CD14-positive monocyte (primary cell): ENCODE measurements at regions not wholly inside any gene's neighbourhood (a gene's known extent, or its start where the extent isn't known, plus 50 kb on each side); places are given as distances from the start of the nearest gene placed in this dataset.

Experiments used
- DNase-seq, 3 donors: peaks; one replicate each; pipeline ENCODE4 v3.0.0-alpha.2; 2011 to 2022
- H2AFZ ChIP-seq: 2 replicates; pipeline ENCODE4 v1.6.0; 2012; ENCODE audit warnings: mild to moderate bottlenecking, low read depth, low read length, inconsistent platforms; ENCODE audit not compliant: insufficient read depth, poor library complexity, severe bottlenecking
- H3K27ac ChIP-seq, 2 donors: 1 replicate in 1 of 2; 2 replicates in 1 of 2; pipeline ENCODE4 v1.5.1; 2012 to 2013; ENCODE audit warnings: low read length in 2 of 2, control low read depth in 1 of 2, inconsistent platforms in 1 of 2, low read depth in 1 of 2, mild to moderate bottlenecking in 1 of 2
- H3K27me3 ChIP-seq, 2 donors: one replicate each; pipeline versions ENCODE4 v1.6.0 to v1.6.1; 2011 to 2013; ENCODE audit warnings: low read length in 2 of 2; ENCODE audit not compliant: control insufficient read depth in 2 of 2, insufficient read depth in 2 of 2
- H3K36me3 ChIP-seq, 2 donors: replicated peaks in 1 of 2; 1 replicate in 1 of 2; 2 replicates in 1 of 2; pipeline versions ENCODE4 v1.5.1 to v1.6.1; 2012 to 2013; ENCODE audit warnings: low read length in 2 of 2, control low read depth in 1 of 2, inconsistent platforms in 1 of 2, mild to moderate bottlenecking in 1 of 2; ENCODE audit not compliant: insufficient read depth in 2 of 2, control insufficient read depth in 1 of 2
- H3K4me1 ChIP-seq, 2 donors: 1 replicate in 1 of 2; 2 replicates in 1 of 2; pipeline versions ENCODE4 v1.5.1 to v1.6.1; 2012 to 2013; ENCODE audit warnings: low read length in 2 of 2, control low read depth in 1 of 2, inconsistent platforms in 1 of 2, mild to moderate bottlenecking in 1 of 2, moderate library complexity in 1 of 2; ENCODE audit not compliant: insufficient read depth in 2 of 2, control insufficient read depth in 1 of 2
- H3K4me2 ChIP-seq: replicated peaks from 2 replicates; pipeline ENCODE3; 2012; ENCODE audit warnings: low read length, moderate library complexity, mild to moderate bottlenecking; ENCODE audit not compliant: poor library complexity, severe bottlenecking; ENCODE audit errors: extremely low read depth
- H3K4me3 ChIP-seq, 3 experiments: fragments of 200-600 bp in 1 of 3; sonication (generic) in 1 of 3; replicated peaks in 1 of 3; 1 replicate in 2 of 3; 2 replicates in 1 of 3; pipeline ENCODE4 v1.5.1; 2011 to 2013; ENCODE audit warnings: low read length in 3 of 3, mild to moderate bottlenecking in 3 of 3, control low read depth in 2 of 3, low read depth in 2 of 3, inconsistent platforms in 1 of 3, moderate library complexity in 1 of 3
- H3K79me2 ChIP-seq: 2 replicates; pipeline ENCODE4 v1.6.0; 2012; ENCODE audit warnings: mild to moderate bottlenecking, control low read depth, inconsistent platforms, low read length, moderate library complexity; ENCODE audit not compliant: insufficient read depth
- H3K9ac ChIP-seq: 2 replicates; pipeline ENCODE4 v1.6.0; 2017; ENCODE audit warnings: low read length, mild to moderate bottlenecking; ENCODE audit not compliant: insufficient read depth, poor library complexity, severe bottlenecking
- H3K9me3 ChIP-seq, 2 donors: replicated peaks in 1 of 2; 1 replicate in 1 of 2; 2 replicates in 1 of 2; pipeline versions ENCODE4 v1.5.1 to v1.6.1; 2012 to 2013; ENCODE audit warnings: low read length in 2 of 2, control low read depth in 1 of 2; ENCODE audit not compliant: control insufficient read depth in 1 of 2, insufficient read depth in 1 of 2
- H4K20me1 ChIP-seq: 2 replicates; pipeline ENCODE4 v1.6.0; 2012; ENCODE audit warnings: mild to moderate bottlenecking, low read length, control low read depth, moderate library complexity; ENCODE audit not compliant: insufficient read depth
- H3K27ac Mint-ChIP-seq, 7 donors: one replicate each; pipeline ENCODE4 v1.8.0; 2020; ENCODE audit warnings: mild to moderate bottlenecking in 7 of 7, mixed read lengths in 7 of 7, moderate library complexity in 6 of 7, inconsistent platforms in 2 of 7
- H3K27me3 Mint-ChIP-seq, 3 donors: one replicate each; pipeline ENCODE4 v1.8.0; 2021 to 2022; ENCODE audit warnings: low read depth in 3 of 3, mild to moderate bottlenecking in 3 of 3, mixed read lengths in 3 of 3, moderate library complexity in 3 of 3, inconsistent platforms in 1 of 3
- H3K36me3 Mint-ChIP-seq, 2 donors: one replicate each; pipeline ENCODE4 v1.8.0; 2020; ENCODE audit warnings: mixed read lengths in 2 of 2, inconsistent platforms in 1 of 2, mild to moderate bottlenecking in 1 of 2
- H3K4me1 Mint-ChIP-seq: one replicate; pipeline ENCODE4 v1.8.0; 2020; ENCODE audit warnings: mild to moderate bottlenecking, mixed read lengths
- H3K4me3 Mint-ChIP-seq, 2 donors: one replicate each; pipeline ENCODE4 v1.8.0; 2020; ENCODE audit warnings: mild to moderate bottlenecking in 2 of 2, mixed read lengths in 2 of 2, moderate library complexity in 1 of 2
- H3K9me3 Mint-ChIP-seq, 7 donors: one replicate each; pipeline ENCODE4 v1.8.0; 2020 to 2022; ENCODE audit warnings: mixed read lengths in 7 of 7, mild to moderate bottlenecking in 6 of 7, moderate library complexity in 6 of 7, inconsistent platforms in 2 of 7
- WGBS: methylation state at CpG from one replicate; pipeline ENCODE4 v1.1.5; 2013; ENCODE audit warnings: missing lambda C conversion rate; ENCODE audit not compliant: insufficient coverage; 5-methylcytosine and 5-hydroxymethylcytosine counted together
- intact Hi-C, 2 donors: fragments of 100-400 bp; cut with micrococcal nuclease; formaldehyde crosslinking; loops; one replicate each; pipeline versions ENCODE4 v1.15.0 to v1.15.1; 2023
- TF ChIP-seq, protein P1 (sequence below): fragments of 200-600 bp; IDR thresholded peaks from one replicate; pipeline ENCODE4 v1.8.0; 2022; ENCODE audit warnings: antibody characterized with exemption, mild to moderate bottlenecking

DNA sequence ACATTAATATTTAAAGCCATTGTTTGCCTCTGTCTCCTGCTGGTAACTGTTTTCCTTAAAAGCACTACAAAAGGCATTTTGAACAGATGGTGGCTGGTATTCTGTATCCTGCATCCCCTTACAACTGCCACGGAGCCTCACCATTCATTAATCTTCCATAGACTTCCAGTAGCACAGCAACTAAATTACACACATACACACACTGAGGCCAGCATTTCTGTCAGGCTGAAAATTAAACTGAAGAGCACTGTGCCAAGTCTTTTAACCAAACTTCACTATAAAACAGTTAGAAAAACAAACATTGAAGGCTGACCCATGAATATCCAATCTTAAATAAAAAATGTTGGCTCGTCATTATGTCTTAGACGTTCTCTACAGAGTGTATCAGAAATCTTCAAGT lies 697.8 kb downstream of the DACH1 start:
- Mint-ChIP-seq H3K4me1 (no peaks in the 10 kb centered on the region), H3K27ac (no peak overlapping the region), H3K4me3 (no peak overlapping the region), H3K27me3 (no peaks in the 10 kb centered on the region), H3K9me3 (peaks cover 0 to 5% (median 4%) of the 10 kb centered on the region in 7 donors), H3K36me3 (no peaks in the 10 kb centered on the region)
- no peak for DNase-seq
- Histone ChIP-seq H3K79me2 (no peaks in the 10 kb centered on the region), H3K4me3 (no peak overlapping the region), H3K27me3 (no peaks in the 10 kb centered on the region), H4K20me1 (no peaks in the 10 kb centered on the region), H3K4me2 (no peak overlapping the region), H3K9me3 (peaks cover 0 to 5% of the 10 kb centered on the region in 2 donors), H3K4me1 (no peaks in the 10 kb centered on the region), H2AFZ (no peak overlapping the region), H3K36me3 (no peaks in the 10 kb centered on the region), H3K27ac (no peak overlapping the region), H3K9ac (no peak overlapping the region)
- TF ChIP-seq, protein P1, sequence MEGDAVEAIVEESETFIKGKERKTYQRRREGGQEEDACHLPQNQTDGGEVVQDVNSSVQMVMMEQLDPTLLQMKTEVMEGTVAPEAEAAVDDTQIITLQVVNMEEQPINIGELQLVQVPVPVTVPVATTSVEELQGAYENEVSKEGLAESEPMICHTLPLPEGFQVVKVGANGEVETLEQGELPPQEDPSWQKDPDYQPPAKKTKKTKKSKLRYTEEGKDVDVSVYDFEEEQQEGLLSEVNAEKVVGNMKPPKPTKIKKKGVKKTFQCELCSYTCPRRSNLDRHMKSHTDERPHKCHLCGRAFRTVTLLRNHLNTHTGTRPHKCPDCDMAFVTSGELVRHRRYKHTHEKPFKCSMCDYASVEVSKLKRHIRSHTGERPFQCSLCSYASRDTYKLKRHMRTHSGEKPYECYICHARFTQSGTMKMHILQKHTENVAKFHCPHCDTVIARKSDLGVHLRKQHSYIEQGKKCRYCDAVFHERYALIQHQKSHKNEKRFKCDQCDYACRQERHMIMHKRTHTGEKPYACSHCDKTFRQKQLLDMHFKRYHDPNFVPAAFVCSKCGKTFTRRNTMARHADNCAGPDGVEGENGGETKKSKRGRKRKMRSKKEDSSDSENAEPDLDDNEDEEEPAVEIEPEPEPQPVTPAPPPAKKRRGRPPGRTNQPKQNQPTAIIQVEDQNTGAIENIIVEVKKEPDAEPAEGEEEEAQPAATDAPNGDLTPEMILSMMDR = no peak
- intact Hi-C loops = no loop called here
- 71% methylated on average over 1 of the region's 3 CpGs for WGBS

DNA sequence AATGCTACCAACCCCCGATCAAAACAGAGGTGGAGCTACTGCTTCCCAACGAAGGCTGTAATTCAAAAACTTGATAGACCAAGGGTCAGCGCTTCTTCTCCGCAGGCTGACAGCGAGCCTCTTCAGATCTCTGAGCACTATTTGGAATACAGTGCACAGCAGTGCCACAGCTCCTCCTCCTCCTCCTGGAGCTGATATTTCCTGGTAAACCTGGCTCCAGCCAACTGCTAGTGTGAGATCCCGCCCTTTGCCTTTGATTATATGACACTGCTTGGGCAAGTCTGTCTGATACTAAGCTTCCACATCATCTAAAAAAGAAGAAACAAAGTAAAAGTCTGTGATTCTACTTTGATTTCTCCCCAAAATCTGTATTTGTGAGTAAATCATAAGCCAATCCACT lies 710.5 kb downstream of the DACH1 start:
- Histone ChIP-seq H3K36me3 (no peaks in the 10 kb centered on the region), H2AFZ (no peak overlapping the region), H3K9ac (no peak overlapping the region), H3K27ac (no peak overlapping the region), H3K27me3 (no peaks in the 10 kb centered on the region), H4K20me1 (no peaks in the 10 kb centered on the region), H3K4me3 (no peak overlapping the region), H3K4me1 (no peaks in the 10 kb centered on the region), H3K4me2 (no peak overlapping the region), H3K79me2 (no peaks in the 10 kb centered on the region), H3K9me3 (no peaks in the 10 kb centered on the region)
- Mint-ChIP-seq H3K36me3 (no peaks in the 10 kb centered on the region), H3K9me3 (peaks cover 0 to 5% (median 2%) of the 10 kb centered on the region in 7 donors), H3K4me1 (no peaks in the 10 kb centered on the region), H3K27ac (no peak overlapping the region), H3K4me3 (no peak overlapping the region), H3K27me3 (no peaks in the 10 kb centered on the region)
- TF ChIP-seq, protein P1 = no peak
- intact Hi-C loops = no loop called here
- 98% methylated on average over 5 of the region's 6 CpGs for WGBS
- no peak for DNase-seq
